GM23338 (cell line): ENCODE measurements at regions not wholly inside any gene's neighbourhood (a gene's known extent, or its start where the extent isn't known, plus 50 kb on each side); places are given as distances from the start of the nearest gene placed in this dataset.

ENCODE experiments used
- ATAC-seq: fragments of 200-7000 bp; cut with Tn5 transposase; 3 replicates; pipeline ENCODE4 v1.9.1; 2020
- DNase-seq: peaks from one replicate; pipeline ENCODE4 v3.0.0-alpha.2; 2015; ENCODE audit warnings: low spot score
- H2AFZ ChIP-seq: fragments of 200-600 bp; sonication (generic); 2 replicates; pipeline ENCODE4 v1.8.0; 2016; ENCODE audit warnings: antibody characterized with exemption, mild to moderate bottlenecking, moderate library complexity
- H3F3A ChIP-seq: fragments of 200-600 bp; sonication (generic); replicated peaks from 2 replicates; pipeline ENCODE4 v1.8.0; 2017; ENCODE audit warnings: antibody characterized with exemption, mixed run types, low read depth
- H3K27ac ChIP-seq: fragments of 200-600 bp; sonication (generic); 2 replicates; pipeline ENCODE4 v1.6.1; 2016; ENCODE audit warnings: low read depth
- H3K27me3 ChIP-seq: fragments of 200-600 bp; sonication (generic); 2 replicates; pipeline ENCODE4 v1.8.0; 2016; ENCODE audit warnings: mild to moderate bottlenecking, mixed run types, moderate library complexity; ENCODE audit not compliant: insufficient read depth
- H3K36me3 ChIP-seq: fragments of 200-600 bp; sonication (generic); 2 replicates; pipeline ENCODE4 v1.8.0; 2016; ENCODE audit warnings: mild to moderate bottlenecking; ENCODE audit not compliant: insufficient read depth
- H3K4me1 ChIP-seq: fragments of 200-600 bp; sonication (generic); 2 replicates; pipeline ENCODE4 v1.8.0; 2016; ENCODE audit warnings: mild to moderate bottlenecking, moderate library complexity; ENCODE audit not compliant: insufficient read depth
- H3K4me2 ChIP-seq: fragments of 200-600 bp; sonication (generic); 2 replicates; pipeline ENCODE4 v1.7.1; 2017; ENCODE audit warnings: mixed run types
- H3K4me3 ChIP-seq: fragments of 200-600 bp; sonication (generic); 2 replicates; pipeline ENCODE4 v1.6.1; 2016; ENCODE audit warnings: mixed run types
- H3K79me2 ChIP-seq: fragments of 200-600 bp; sonication (generic); replicated peaks from 2 replicates; pipeline ENCODE4 v1.8.0; 2017; ENCODE audit warnings: mild to moderate bottlenecking; ENCODE audit not compliant: insufficient read depth
- H3K9me2 ChIP-seq: fragments of 200-600 bp; sonication (generic); 2 replicates; pipeline ENCODE4 v1.8.0; 2017; ENCODE audit not compliant: insufficient read depth
- H4K20me1 ChIP-seq: fragments of 200-600 bp; sonication (generic); replicated peaks from 2 replicates; pipeline ENCODE4 v1.8.0; 2017; ENCODE audit warnings: mild to moderate bottlenecking; ENCODE audit not compliant: insufficient read depth
- H3K27ac Mint-ChIP-seq: 2 replicates; pipeline ENCODE4 v1.8.0; 2020; ENCODE audit warnings: inconsistent platforms, mild to moderate bottlenecking, moderate library complexity, mixed read lengths
- H3K27me3 Mint-ChIP-seq: 3 replicates; pipeline ENCODE4 v1.8.0; 2022; ENCODE audit warnings: low read depth, mild to moderate bottlenecking, moderate library complexity, mixed read lengths, inconsistent platforms; ENCODE audit not compliant: insufficient read depth, poor library complexity
- H3K36me3 Mint-ChIP-seq: 3 replicates; pipeline ENCODE4 v1.8.0; 2021; ENCODE audit warnings: low read depth, mild to moderate bottlenecking, inconsistent platforms, moderate library complexity, mixed read lengths
- H3K4me1 Mint-ChIP-seq: 3 replicates; pipeline ENCODE4 v1.8.0; 2020; ENCODE audit warnings: mild to moderate bottlenecking, inconsistent platforms, mixed read lengths
- H3K4me3 Mint-ChIP-seq: 3 replicates; pipeline ENCODE4 v1.8.0; 2021; ENCODE audit warnings: moderate library complexity, mild to moderate bottlenecking, inconsistent platforms, mixed read lengths
- H3K9me3 Mint-ChIP-seq: 3 replicates; pipeline ENCODE4 v1.8.0; 2020; ENCODE audit warnings: moderate library complexity, mild to moderate bottlenecking, inconsistent platforms, mixed read lengths
- CREB1 ChIP-seq: fragments of 250-450 bp; sonication (Bioruptor Pico); IDR thresholded peaks from 2 replicates; pipeline ENCODE4 v1.5.0; 2020; ENCODE audit warnings: low read depth, mild to moderate bottlenecking, moderate library complexity
- CTCF ChIP-seq, 2 experiments: fragments of 200-600 bp in 1 of 2; sonication (generic) in 1 of 2; conservative IDR thresholded peaks; 2 replicates each; pipeline versions ENCODE4 v1.5.1 to v1.6.1; 2016 to 2017; ENCODE audit warnings: antibody characterized with exemption in 2 of 2, low read depth in 2 of 2, mild to moderate bottlenecking in 2 of 2, moderate library complexity in 1 of 2
- EZH2 ChIP-seq: fragments of 200-600 bp; sonication (generic); IDR thresholded peaks from one replicate; pipeline ENCODE4 v1.8.0; 2017; ENCODE audit warnings: antibody characterized with exemption, mild to moderate bottlenecking, low read depth; ENCODE audit not compliant: unreplicated experiment
- JUNB ChIP-seq: IDR thresholded peaks from one replicate; pipeline ENCODE4 v1.6.1; 2016; ENCODE audit warnings: antibody characterized with exemption; ENCODE audit not compliant: unreplicated experiment
- NANOG ChIP-seq: IDR thresholded peaks from 2 replicates; pipeline ENCODE4 v1.6.1; 2016; ENCODE audit warnings: antibody characterized with exemption, borderline replicate concordance
- POLR2AphosphoS5 ChIP-seq: IDR thresholded peaks from 2 replicates; pipeline ENCODE4 v1.6.1; 2016; ENCODE audit warnings: antibody characterized with exemption, low read depth
- REST ChIP-seq: IDR thresholded peaks from one replicate; pipeline ENCODE4 v1.6.1; 2018; ENCODE audit warnings: antibody characterized with exemption; ENCODE audit not compliant: unreplicated experiment
- TF ChIP-seq, protein P1 (sequence below): fragments of 250-450 bp; sonication (Bioruptor Pico); IDR thresholded peaks from 2 replicates; pipeline ENCODE4 v1.5.0; 2020; ENCODE audit warnings: mild to moderate bottlenecking, moderate library complexity

GRCh38 chr1:219071209-219071608 lies 102.5 kb upstream of the LYPLAL1 start:
- H3K27me3 ChIP-seq, result no peaks in the 10 kb centered on the region
- no peak overlapping the region for H3K27ac ChIP-seq
- H3K4me2 ChIP-seq, result no peak overlapping the region
- H2AFZ ChIP-seq, result no peak overlapping the region
- DNase-seq (no peak), ATAC-seq (no peak)
- no peak overlapping the region for H3K4me3 ChIP-seq
- TF ChIP-seq NANOG (no peak), CTCF (conservative IDR thresholded peaks at IDR 0.05; ENCODE audit: low read depth in 2 of 2) (no peak), POLR2AphosphoS5 (no peak), EZH2 (no peak), JUNB (no peak), REST (no peak), CREB1 (CRISPR knock-in tag) (no peak)
- TF ChIP-seq, protein P1, sequence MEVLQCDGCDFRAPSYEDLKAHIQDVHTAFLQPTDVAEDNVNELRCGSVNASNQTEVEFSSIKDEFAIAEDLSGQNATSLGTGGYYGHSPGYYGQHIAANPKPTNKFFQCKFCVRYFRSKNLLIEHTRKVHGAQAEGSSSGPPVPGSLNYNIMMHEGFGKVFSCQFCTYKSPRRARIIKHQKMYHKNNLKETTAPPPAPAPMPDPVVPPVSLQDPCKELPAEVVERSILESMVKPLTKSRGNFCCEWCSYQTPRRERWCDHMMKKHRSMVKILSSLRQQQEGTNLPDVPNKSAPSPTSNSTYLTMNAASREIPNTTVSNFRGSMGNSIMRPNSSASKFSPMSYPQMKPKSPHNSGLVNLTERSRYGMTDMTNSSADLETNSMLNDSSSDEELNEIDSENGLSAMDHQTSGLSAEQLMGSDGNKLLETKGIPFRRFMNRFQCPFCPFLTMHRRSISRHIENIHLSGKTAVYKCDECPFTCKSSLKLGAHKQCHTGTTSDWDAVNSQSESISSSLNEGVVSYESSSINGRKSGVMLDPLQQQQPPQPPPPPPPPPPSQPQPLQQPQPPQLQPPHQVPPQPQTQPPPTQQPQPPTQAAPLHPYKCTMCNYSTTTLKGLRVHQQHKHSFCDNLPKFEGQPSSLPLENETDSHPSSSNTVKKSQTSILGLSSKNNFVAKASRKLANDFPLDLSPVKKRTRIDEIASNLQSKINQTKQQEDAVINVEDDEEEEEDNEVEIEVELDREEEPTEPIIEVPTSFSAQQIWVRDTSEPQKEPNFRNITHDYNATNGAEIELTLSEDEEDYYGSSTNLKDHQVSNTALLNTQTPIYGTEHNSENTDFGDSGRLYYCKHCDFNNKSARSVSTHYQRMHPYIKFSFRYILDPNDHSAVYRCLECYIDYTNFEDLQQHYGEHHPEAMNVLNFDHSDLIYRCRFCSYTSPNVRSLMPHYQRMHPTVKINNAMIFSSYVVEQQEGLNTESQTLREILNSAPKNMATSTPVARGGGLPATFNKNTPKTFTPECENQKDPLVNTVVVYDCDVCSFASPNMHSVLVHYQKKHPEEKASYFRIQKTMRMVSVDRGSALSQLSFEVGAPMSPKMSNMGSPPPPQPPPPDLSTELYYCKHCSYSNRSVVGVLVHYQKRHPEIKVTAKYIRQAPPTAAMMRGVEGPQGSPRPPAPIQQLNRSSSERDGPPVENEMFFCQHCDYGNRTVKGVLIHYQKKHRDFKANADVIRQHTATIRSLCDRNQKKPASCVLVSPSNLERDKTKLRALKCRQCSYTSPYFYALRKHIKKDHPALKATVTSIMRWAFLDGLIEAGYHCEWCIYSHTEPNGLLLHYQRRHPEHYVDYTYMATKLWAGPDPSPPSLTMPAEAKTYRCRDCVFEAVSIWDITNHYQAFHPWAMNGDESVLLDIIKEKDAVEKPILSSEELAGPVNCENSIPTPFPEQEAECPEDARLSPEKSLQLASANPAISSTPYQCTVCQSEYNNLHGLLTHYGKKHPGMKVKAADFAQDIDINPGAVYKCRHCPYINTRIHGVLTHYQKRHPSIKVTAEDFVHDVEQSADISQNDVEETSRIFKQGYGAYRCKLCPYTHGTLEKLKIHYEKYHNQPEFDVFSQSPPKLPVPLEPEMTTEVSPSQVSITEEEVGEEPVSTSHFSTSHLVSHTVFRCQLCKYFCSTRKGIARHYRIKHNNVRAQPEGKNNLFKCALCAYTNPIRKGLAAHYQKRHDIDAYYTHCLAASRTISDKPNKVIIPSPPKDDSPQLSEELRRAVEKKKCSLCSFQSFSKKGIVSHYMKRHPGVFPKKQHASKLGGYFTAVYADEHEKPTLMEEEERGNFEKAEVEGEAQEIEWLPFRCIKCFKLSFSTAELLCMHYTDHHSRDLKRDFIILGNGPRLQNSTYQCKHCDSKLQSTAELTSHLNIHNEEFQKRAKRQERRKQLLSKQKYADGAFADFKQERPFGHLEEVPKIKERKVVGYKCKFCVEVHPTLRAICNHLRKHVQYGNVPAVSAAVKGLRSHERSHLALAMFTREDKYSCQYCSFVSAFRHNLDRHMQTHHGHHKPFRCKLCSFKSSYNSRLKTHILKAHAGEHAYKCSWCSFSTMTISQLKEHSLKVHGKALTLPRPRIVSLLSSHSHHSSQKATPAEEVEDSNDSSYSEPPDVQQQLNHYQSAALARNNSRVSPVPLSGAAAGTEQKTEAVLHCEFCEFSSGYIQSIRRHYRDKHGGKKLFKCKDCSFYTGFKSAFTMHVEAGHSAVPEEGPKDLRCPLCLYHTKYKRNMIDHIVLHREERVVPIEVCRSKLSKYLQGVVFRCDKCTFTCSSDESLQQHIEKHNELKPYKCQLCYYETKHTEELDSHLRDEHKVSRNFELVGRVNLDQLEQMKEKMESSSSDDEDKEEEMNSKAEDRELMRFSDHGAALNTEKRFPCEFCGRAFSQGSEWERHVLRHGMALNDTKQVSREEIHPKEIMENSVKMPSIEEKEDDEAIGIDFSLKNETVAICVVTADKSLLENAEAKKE (CRISPR knock-in tag), result no peak
- Mint-ChIP-seq H3K27ac (no peak overlapping the region), H3K9me3 (peaks cover 16% of the 10 kb centered on the region), H3K27me3 (no peaks in the 10 kb centered on the region), H3K4me3 (no peak overlapping the region), H3K4me1 (peaks cover under 1% of the 10 kb centered on the region; the same call in 2 of the 3 replicates), H3K36me3 (peaks cover 14% of the 10 kb centered on the region; the same call in 2 of the 3 replicates)
- no peaks in the 10 kb centered on the region for H3K36me3 ChIP-seq
- H4K20me1 ChIP-seq, result no peaks in the 10 kb centered on the region
- no peaks in the 10 kb centered on the region for H3K79me2 ChIP-seq
- H3F3A ChIP-seq, result no peaks in the 10 kb centered on the region
- H3K9me2 ChIP-seq, result no peaks in the 10 kb centered on the region
- H3K4me1 ChIP-seq, result peaks cover 7% of the 10 kb centered on the region
